ENCODE measurements at regions not wholly inside any gene's neighbourhood (a gene's known extent, or its start where the extent isn't known, plus 50 kb on each side); places are given as distances from the start of the nearest gene placed in this dataset.
"Not testable (repeated sequence)": the region's sequence is repeated elsewhere in the genome, so short reads cannot be mapped to it uniquely, and the experiment has no call there.

GRCh38 chr13:79607895-79608294 is 126.9 kb downstream of the NDFIP2 start:
- TF ChIP-seq IRF1 (CRISPR knock-in tag; IDR thresholded peaks at IDR 0.05); TEAD4 (CRISPR knock-in tag; IDR thresholded peaks at IDR 0.05); CTCF (IDR thresholded peaks at IDR 0.05); JUN (CRISPR knock-in tag; IDR thresholded peaks at IDR 0.05); CREM (CRISPR knock-in tag; IDR thresholded peaks at IDR 0.05); ZNF416 (CRISPR knock-in tag; IDR thresholded peaks at IDR 0.05); PREB (CRISPR knock-in tag; IDR thresholded peaks at IDR 0.05; ENCODE audit: borderline replicate concordance); TCF7 (CRISPR knock-in tag; IDR thresholded peaks at IDR 0.05; ENCODE audit: low read depth); ZNF512 (CRISPR knock-in tag; IDR thresholded peaks at IDR 0.05; ENCODE audit: borderline replicate concordance); ATF6 (CRISPR knock-in tag; IDR thresholded peaks at IDR 0.05); MXD4 (CRISPR knock-in tag; IDR thresholded peaks at IDR 0.05; ENCODE audit: borderline replicate concordance); ZNF263 (CRISPR knock-in tag; IDR thresholded peaks at IDR 0.05; ENCODE audit: low read depth); STAT6 (CRISPR knock-in tag; conservative IDR thresholded peaks at IDR 0.05; ENCODE audit: low read depth); IRF2 (CRISPR knock-in tag; IDR thresholded peaks at IDR 0.05; ENCODE audit: borderline replicate concordance, low read depth): not testable (repeated sequence)
